ENCODE measurements at regions not wholly inside any gene's neighbourhood (a gene's known extent, or its start where the extent isn't known, plus 50 kb on each side); places are given as distances from the start of the nearest gene placed in this dataset.
"Not testable (repeated sequence)": the region's sequence is repeated elsewhere in the genome, so short reads cannot be mapped to it uniquely, and the experiment has no call there.

- H3K9ac ChIP-seq (ENCODE audit: insufficient read length), result no peak overlapping the region
- no peak for DNase-seq (ENCODE audit: low read depth, low spot score)
- no peaks in the 10 kb centered on the region for H3K36me3 ChIP-seq (ENCODE audit: insufficient read depth, low read length)
- H3K4me3 ChIP-seq, result no peak overlapping the region
- no peaks in the 10 kb centered on the region for H3K9me3 ChIP-seq (ENCODE audit: low read depth, low read length)
- H3K27ac ChIP-seq, result no peak overlapping the region
- TF ChIP-seq POLR2AphosphoS5 (IDR thresholded peaks at IDR 0.05; ENCODE audit: borderline replicate concordance, low read depth, low read length) (no peak), FOXP2 (optimal IDR thresholded peaks at IDR 0.05; ENCODE audit: control extremely low read depth, extremely low read length, insufficient read depth) (no peak), EZH2 (IDR thresholded peaks at IDR 0.05) (no peak)
These were observed 285.5 kb downstream of the TEX13C start for GRCh38 chrX:125605145-125605544.

- not testable (repeated sequence) for H3K4me3 ChIP-seq; H3K27ac ChIP-seq; H3K9me3 ChIP-seq (ENCODE audit: low read depth, low read length); H3K9ac ChIP-seq (ENCODE audit: insufficient read length); H3K36me3 ChIP-seq (ENCODE audit: insufficient read depth, low read length); DNase-seq (ENCODE audit: low read depth, low spot score)
These were observed 295.1 kb downstream of the TEX13C start for GRCh38 chrX:125614591-125615343.

- Histone ChIP-seq H3K27ac (no peak overlapping the region), H3K4me3 (no peak overlapping the region), H3K9me3 (ENCODE audit: low read depth, low read length) (no peaks in the 10 kb centered on the region), H3K9ac (ENCODE audit: insufficient read length) (no peak overlapping the region), H3K36me3 (ENCODE audit: insufficient read depth, low read length) (no peaks in the 10 kb centered on the region)
- no peak for DNase-seq (ENCODE audit: low read depth, low spot score)
- TF ChIP-seq POLR2AphosphoS5 (IDR thresholded peaks at IDR 0.05; ENCODE audit: borderline replicate concordance, low read depth, low read length) (no peak), FOXP2 (optimal IDR thresholded peaks at IDR 0.05; ENCODE audit: control extremely low read depth, extremely low read length, insufficient read depth) (no peak), EZH2 (IDR thresholded peaks at IDR 0.05) (no peak)
These were observed 301.3 kb downstream of the TEX13C start for GRCh38 chrX:125620715-125621587.

- H3K9me3 ChIP-seq (ENCODE audit: low read depth, low read length), result no peaks in the 10 kb centered on the region
- no peak overlapping the region for H3K4me3 ChIP-seq
- H3K27ac ChIP-seq, result no peak overlapping the region
- DNase-seq (ENCODE audit: low read depth, low spot score), result no peak
- TF ChIP-seq EZH2 (IDR thresholded peaks at IDR 0.05) (no peak), FOXP2 (optimal IDR thresholded peaks at IDR 0.05; ENCODE audit: control extremely low read depth, extremely low read length, insufficient read depth) (no peak), POLR2AphosphoS5 (IDR thresholded peaks at IDR 0.05; ENCODE audit: borderline replicate concordance, low read depth, low read length) (no peak)
- no peak overlapping the region for H3K9ac ChIP-seq (ENCODE audit: insufficient read length)
- no peaks in the 10 kb centered on the region for H3K36me3 ChIP-seq (ENCODE audit: insufficient read depth, low read length)
These were observed 301.9 kb downstream of the TEX13C start for GRCh38 chrX:125621588-125621927.

- TF ChIP-seq FOXP2 (optimal IDR thresholded peaks at IDR 0.05; ENCODE audit: control extremely low read depth, extremely low read length, insufficient read depth) (no peak), POLR2AphosphoS5 (IDR thresholded peaks at IDR 0.05; ENCODE audit: borderline replicate concordance, low read depth, low read length) (no peak), EZH2 (IDR thresholded peaks at IDR 0.05) (no peak)
- no peak overlapping the region for H3K9ac ChIP-seq (ENCODE audit: insufficient read length)
- no peak overlapping the region for H3K27ac ChIP-seq
- H3K4me3 ChIP-seq, result no peak overlapping the region
- no peaks in the 10 kb centered on the region for H3K36me3 ChIP-seq (ENCODE audit: insufficient read depth, low read length)
- DNase-seq (ENCODE audit: low read depth, low spot score), result no peak
- no peaks in the 10 kb centered on the region for H3K9me3 ChIP-seq (ENCODE audit: low read depth, low read length)
These were observed 303.2 kb downstream of the TEX13C start for GRCh38 chrX:125622899-125623298.

- H3K9ac ChIP-seq (ENCODE audit: insufficient read length), result no peak overlapping the region
These were observed 308.0 kb downstream of the TEX13C start for GRCh38 chrX:125627676-125628075.

GRCh38 chrX:125628435-125628834 lies 308.8 kb downstream of the TEX13C start:
- Histone ChIP-seq H3K36me3 (ENCODE audit: insufficient read depth, low read length) (no peaks in the 10 kb centered on the region), H3K9me3 (ENCODE audit: low read depth, low read length) (no peaks in the 10 kb centered on the region), H3K9ac (ENCODE audit: insufficient read length) (no peak overlapping the region), H3K27ac (no peak overlapping the region), H3K4me3 (no peak overlapping the region)
- no peak for TF ChIP-seq FOXP2 (optimal IDR thresholded peaks at IDR 0.05; ENCODE audit: control extremely low read depth, extremely low read length, insufficient read depth)
- no peak for TF ChIP-seq EZH2 (IDR thresholded peaks at IDR 0.05)
- no peak for TF ChIP-seq POLR2AphosphoS5 (IDR thresholded peaks at IDR 0.05; ENCODE audit: borderline replicate concordance, low read depth, low read length)
- DNase-seq (ENCODE audit: low read depth, low spot score), result no peak

More at GRCh38 chrX:125627676-125628075, 308.0 kb downstream of the TEX13C start:
- H3K27ac ChIP-seq, result no peak overlapping the region
- TF ChIP-seq EZH2 (IDR thresholded peaks at IDR 0.05) (no peak), FOXP2 (optimal IDR thresholded peaks at IDR 0.05; ENCODE audit: control extremely low read depth, extremely low read length, insufficient read depth) (no peak), POLR2AphosphoS5 (IDR thresholded peaks at IDR 0.05; ENCODE audit: borderline replicate concordance, low read depth, low read length) (no peak)
- no peaks in the 10 kb centered on the region for H3K9me3 ChIP-seq (ENCODE audit: low read depth, low read length)
- no peaks in the 10 kb centered on the region for H3K36me3 ChIP-seq (ENCODE audit: insufficient read depth, low read length)
- no peak for DNase-seq (ENCODE audit: low read depth, low spot score)
- no peak overlapping the region for H3K4me3 ChIP-seq

- no peak overlapping the region for H3K4me3 ChIP-seq
- TF ChIP-seq FOXP2 (optimal IDR thresholded peaks at IDR 0.05; ENCODE audit: control extremely low read depth, extremely low read length, insufficient read depth) (no peak), POLR2AphosphoS5 (IDR thresholded peaks at IDR 0.05; ENCODE audit: borderline replicate concordance, low read depth, low read length) (no peak), EZH2 (IDR thresholded peaks at IDR 0.05) (no peak)
- no peaks in the 10 kb centered on the region for H3K9me3 ChIP-seq (ENCODE audit: low read depth, low read length)
- no peaks in the 10 kb centered on the region for H3K36me3 ChIP-seq (ENCODE audit: insufficient read depth, low read length)
- no peak overlapping the region for H3K27ac ChIP-seq
- no peak overlapping the region for H3K9ac ChIP-seq (ENCODE audit: insufficient read length)
- no peak for DNase-seq (ENCODE audit: low read depth, low spot score)
These were observed 321.7 kb downstream of the TEX13C start for GRCh38 chrX:125641405-125641804.
